Upper lobe of right lung (tissue), 1 donor: ENCODE measurements at regions not wholly inside any gene's neighbourhood (a gene's known extent, or its start where the extent isn't known, plus 50 kb on each side); places are given as distances from the start of the nearest gene placed in this dataset.
"Not testable (repeated sequence)": the region's sequence is repeated elsewhere in the genome, so short reads cannot be mapped to it uniquely, and the experiment has no call there.

Experiments
- ATAC-seq: fragments of 200-7000 bp; cut with Tn5 transposase; one replicate; pipeline ENCODE4 v1.9.1; 2020; ENCODE audit warnings: mild to moderate bottlenecking, moderate library complexity
- DNase-seq: peaks from one replicate; pipeline ENCODE4 v3.0.0-alpha.2; 2020
- H3K27ac ChIP-seq: fragments of 200-600 bp; one replicate; pipeline ENCODE4 v1.8.0; 2022
- H3K27me3 ChIP-seq: fragments of 200-600 bp; one replicate; pipeline ENCODE4 v1.8.0; 2022; ENCODE audit warnings: mild to moderate bottlenecking
- H3K36me3 ChIP-seq: fragments of 200-600 bp; one replicate; pipeline ENCODE4 v1.8.0; 2022
- H3K4me1 ChIP-seq: fragments of 200-600 bp; one replicate; pipeline ENCODE4 v1.8.0; 2022
- H3K4me3 ChIP-seq: fragments of 200-600 bp; one replicate; pipeline ENCODE4 v1.8.0; 2022; ENCODE audit warnings: mild to moderate bottlenecking
- H3K9me3 ChIP-seq: fragments of 200-600 bp; one replicate; pipeline ENCODE4 v1.8.0; 2022
- CTCF ChIP-seq: fragments of 200-600 bp; IDR thresholded peaks from one replicate; pipeline ENCODE4 v1.8.0; 2022; ENCODE audit warnings: antibody characterized with exemption
- intact Hi-C: fragments of 100-400 bp; cut with DNase I; formaldehyde crosslinking; loops from one replicate; pipeline ENCODE4 v1.11.0; 2022
- donor health status: DM: no; HTN: yes; CAD: no; lungs with severe emphysema.

- ATAC-seq (no peak), DNase-seq (no peak)
- H3K4me1 ChIP-seq: no peaks in the 10 kb centered on the region
- no peak overlapping the region for H3K4me3 ChIP-seq
- H3K27me3 ChIP-seq: no peaks in the 10 kb centered on the region
- no peaks in the 10 kb centered on the region for H3K9me3 ChIP-seq
- no peak overlapping the region for H3K27ac ChIP-seq
- no peaks in the 10 kb centered on the region for H3K36me3 ChIP-seq
- no peak for TF ChIP-seq CTCF
- intact Hi-C loops: no loop called here
These were observed 196.9 kb downstream of the ALDH8A1 start for GRCh38 chr6:134753001-134753400.

- H3K4me3 ChIP-seq: no peak overlapping the region
- H3K36me3 ChIP-seq: no peaks in the 10 kb centered on the region
- no peak for TF ChIP-seq CTCF
- H3K4me1 ChIP-seq: no peaks in the 10 kb centered on the region
- H3K27me3 ChIP-seq: no peaks in the 10 kb centered on the region
- intact Hi-C loops: no loop called here
- no peaks in the 10 kb centered on the region for H3K9me3 ChIP-seq
- DNase-seq (no peak), ATAC-seq (no peak)
- H3K27ac ChIP-seq: no peak overlapping the region
These were observed 197.5 kb downstream of the ALDH8A1 start for GRCh38 chr6:134752445-134752844.

DNA sequence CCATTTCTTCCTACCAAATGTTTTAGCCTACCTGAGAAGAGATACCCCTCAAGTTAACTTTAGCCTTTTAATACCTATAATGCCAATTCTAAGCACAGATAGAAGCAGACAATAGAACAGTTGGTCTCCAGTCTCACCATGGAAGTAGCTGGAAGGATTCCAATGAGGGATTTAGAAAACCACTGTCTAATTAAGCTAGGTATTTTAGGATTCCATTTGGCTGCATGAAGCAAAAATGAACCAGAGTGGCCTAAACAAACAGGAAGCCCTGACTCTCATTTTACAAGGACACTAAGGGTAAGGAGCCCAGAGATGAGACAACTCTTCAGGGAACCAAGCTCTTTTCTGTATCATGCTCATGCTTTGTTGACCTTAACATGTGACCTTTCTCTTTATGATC is 199.2 kb downstream of the ALDH8A1 start:
- DNase-seq: no peak
- Histone ChIP-seq H3K4me1 (no peaks in the 10 kb centered on the region), H3K4me3 (no peak overlapping the region), H3K27me3 (no peaks in the 10 kb centered on the region), H3K27ac (no peak overlapping the region), H3K36me3 (no peaks in the 10 kb centered on the region), H3K9me3 (no peaks in the 10 kb centered on the region)
- no peak for TF ChIP-seq CTCF
- intact Hi-C loops: no loop called here
- no peak for ATAC-seq

GRCh38 chr6:134748484-134748883 is 201.4 kb downstream of the ALDH8A1 start:
- H3K4me3 ChIP-seq: no peak overlapping the region
- H3K4me1 ChIP-seq: no peaks in the 10 kb centered on the region
- H3K27me3 ChIP-seq: no peaks in the 10 kb centered on the region
- no peak overlapping the region for H3K27ac ChIP-seq
- ATAC-seq (no peak), DNase-seq (no peak)
- H3K9me3 ChIP-seq: no peaks in the 10 kb centered on the region
- no peak for TF ChIP-seq CTCF
- intact Hi-C loops: no loop called here
- H3K36me3 ChIP-seq: no peaks in the 10 kb centered on the region

DNA sequence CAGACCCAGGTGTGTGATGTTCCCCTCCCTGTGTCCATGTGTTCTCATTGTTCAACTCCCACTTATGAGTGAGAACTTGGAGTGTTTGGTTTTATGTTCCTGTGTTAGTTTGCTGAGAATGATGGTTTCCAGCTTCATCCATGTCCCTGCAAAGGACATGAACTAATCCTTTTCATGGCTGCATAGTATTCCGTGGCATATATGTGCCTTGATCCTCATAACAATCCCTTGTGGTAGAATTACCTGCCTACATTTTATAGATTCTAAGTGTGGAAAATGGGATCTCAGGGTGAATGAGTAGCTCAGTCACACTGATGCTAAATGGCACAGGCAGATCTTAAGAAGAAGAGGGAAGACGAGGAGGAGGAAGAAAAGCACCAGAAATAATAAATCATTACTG is 202.7 kb downstream of the ALDH8A1 start:
- not testable (repeated sequence) for DNase-seq, ATAC-seq, H3K27ac ChIP-seq

DNA sequence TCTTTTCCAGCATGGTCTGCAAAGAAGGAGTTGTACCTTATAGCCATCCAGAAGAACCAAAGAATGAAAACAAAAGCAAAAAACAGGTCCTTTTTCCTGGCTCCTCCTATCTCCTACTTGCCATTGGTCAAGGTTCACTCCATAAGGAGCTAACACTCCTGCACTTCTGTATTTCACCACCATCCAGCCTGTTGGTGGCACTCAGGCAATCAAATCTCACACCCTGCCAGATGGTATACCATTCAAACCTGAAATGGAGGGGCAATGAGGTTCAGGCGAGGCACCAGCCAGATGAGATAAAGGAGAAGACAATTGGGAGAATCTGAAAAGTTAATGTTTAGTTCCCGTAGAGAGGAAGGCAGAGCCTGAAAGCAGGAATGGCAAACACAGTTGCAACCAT is 203.8 kb downstream of the ALDH8A1 start:
- Histone ChIP-seq H3K9me3 (no peaks in the 10 kb centered on the region), H3K36me3 (no peaks in the 10 kb centered on the region), H3K27ac (no peak overlapping the region), H3K27me3 (no peaks in the 10 kb centered on the region), H3K4me1 (no peaks in the 10 kb centered on the region), H3K4me3 (no peak overlapping the region)
- intact Hi-C loops: no loop called here
- no peak for TF ChIP-seq CTCF
- ATAC-seq (no peak), DNase-seq (no peak)

More for the DNA sequence above, 202.7 kb downstream of the ALDH8A1 start:
- H3K36me3 ChIP-seq, H3K9me3 ChIP-seq, intact Hi-C loops, H3K4me3 ChIP-seq, H3K27me3 ChIP-seq, H3K4me1 ChIP-seq: not testable (repeated sequence)

DNA sequence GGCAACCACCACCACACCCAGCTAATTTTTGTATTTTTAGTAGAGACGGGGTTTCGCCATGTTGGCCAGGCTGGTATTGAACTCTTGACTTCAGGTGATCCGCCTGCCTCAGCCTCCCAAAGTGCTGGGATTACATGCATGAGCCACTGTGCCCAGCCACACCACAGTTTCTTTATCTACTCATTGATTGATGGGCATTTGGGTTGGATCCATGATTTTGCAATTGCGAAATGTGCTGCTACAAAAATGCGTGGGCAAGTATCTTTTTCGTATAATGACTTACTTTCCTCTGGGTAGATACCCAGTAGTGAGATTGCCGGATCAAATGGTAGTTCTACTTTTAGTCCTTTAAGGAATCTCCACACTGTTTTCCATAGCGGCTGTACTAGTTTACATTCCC is 204.7 kb downstream of the ALDH8A1 start:
- ATAC-seq, H3K9me3 ChIP-seq, intact Hi-C loops, H3K27ac ChIP-seq, H3K27me3 ChIP-seq, H3K4me1 ChIP-seq, H3K36me3 ChIP-seq, H3K4me3 ChIP-seq, DNase-seq: not testable (repeated sequence)
